ENCODE measurements at regions not wholly inside any gene's neighbourhood (a gene's known extent, or its start where the extent isn't known, plus 50 kb on each side); places are given as distances from the start of the nearest gene placed in this dataset.
A peak's percentile ranks its signal among the peaks of the same experiment; 100 is the strongest.
"Not testable (repeated sequence)": the region's sequence is repeated elsewhere in the genome, so short reads cannot be mapped to it uniquely, and the experiment has no call there.

DNA sequence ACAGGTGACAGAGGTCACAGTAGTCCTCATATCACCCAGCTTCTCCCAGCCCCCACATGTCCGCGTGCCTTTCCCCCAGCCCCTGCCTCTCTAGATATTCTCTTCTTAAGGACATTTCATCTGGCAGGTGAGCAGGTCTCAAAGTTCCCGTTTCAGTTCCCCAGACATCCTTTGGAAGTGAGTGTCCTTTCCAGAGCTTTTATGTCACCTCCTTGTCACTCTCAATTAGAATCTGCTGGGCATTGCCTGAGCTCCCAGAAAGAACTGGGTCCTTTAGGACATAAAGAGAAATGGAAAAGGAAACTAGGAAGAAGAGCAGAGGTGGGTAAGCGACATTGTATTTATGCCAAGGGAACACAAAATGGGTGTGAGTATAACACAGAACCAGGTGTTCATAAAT, 66.9 kb upstream of the CEP85L start:
- H3K9me3 Mint-ChIP-seq, result no peaks in the 10 kb centered on the region
- peaks cover 6% of the 10 kb centered on the region for H3K27me3 Mint-ChIP-seq (ENCODE audit: low read depth, poor library complexity)
- peaks cover 17% of the 10 kb centered on the region for H3K4me1 Mint-ChIP-seq
- no peak overlapping the region for H3K4me3 Mint-ChIP-seq
- H3K36me3 Mint-ChIP-seq (ENCODE audit: low read depth), result no peaks in the 10 kb centered on the region
- TF ChIP-seq, protein P1, sequence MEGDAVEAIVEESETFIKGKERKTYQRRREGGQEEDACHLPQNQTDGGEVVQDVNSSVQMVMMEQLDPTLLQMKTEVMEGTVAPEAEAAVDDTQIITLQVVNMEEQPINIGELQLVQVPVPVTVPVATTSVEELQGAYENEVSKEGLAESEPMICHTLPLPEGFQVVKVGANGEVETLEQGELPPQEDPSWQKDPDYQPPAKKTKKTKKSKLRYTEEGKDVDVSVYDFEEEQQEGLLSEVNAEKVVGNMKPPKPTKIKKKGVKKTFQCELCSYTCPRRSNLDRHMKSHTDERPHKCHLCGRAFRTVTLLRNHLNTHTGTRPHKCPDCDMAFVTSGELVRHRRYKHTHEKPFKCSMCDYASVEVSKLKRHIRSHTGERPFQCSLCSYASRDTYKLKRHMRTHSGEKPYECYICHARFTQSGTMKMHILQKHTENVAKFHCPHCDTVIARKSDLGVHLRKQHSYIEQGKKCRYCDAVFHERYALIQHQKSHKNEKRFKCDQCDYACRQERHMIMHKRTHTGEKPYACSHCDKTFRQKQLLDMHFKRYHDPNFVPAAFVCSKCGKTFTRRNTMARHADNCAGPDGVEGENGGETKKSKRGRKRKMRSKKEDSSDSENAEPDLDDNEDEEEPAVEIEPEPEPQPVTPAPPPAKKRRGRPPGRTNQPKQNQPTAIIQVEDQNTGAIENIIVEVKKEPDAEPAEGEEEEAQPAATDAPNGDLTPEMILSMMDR (IDR thresholded peaks at IDR 0.05), result no peak
- DNase-seq, result no peak
- peak overlapping the region; percentile 5 for H3K27ac Mint-ChIP-seq

DNA sequence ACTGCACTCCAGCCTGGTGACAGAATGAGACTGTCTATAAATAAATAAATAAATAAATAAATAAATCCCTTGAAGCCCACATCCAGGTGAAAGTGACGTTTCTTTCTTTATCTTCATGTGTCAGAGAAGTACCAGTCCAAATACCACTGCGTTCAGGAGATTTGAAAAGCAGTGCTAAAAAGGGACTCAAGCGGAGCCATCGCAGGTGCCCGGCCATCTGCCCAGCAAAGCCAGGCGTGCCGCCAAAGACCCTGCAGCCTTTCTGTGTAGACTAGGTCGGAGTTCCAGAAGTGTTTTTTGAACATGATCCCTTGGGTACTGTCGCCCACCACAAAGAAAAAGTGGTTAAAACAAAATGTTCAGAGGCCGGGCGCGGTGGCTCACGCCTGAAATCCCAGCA, 65.7 kb upstream of the CEP85L start:
- Mint-ChIP-seq H3K4me3 (no peak overlapping the region), H3K9me3 (no peaks in the 10 kb centered on the region), H3K4me1 (peaks cover 17% of the 10 kb centered on the region), H3K36me3 (ENCODE audit: low read depth) (no peaks in the 10 kb centered on the region), H3K27ac (no peak overlapping the region), H3K27me3 (ENCODE audit: low read depth, poor library complexity) (peaks cover 9% of the 10 kb centered on the region)
- TF ChIP-seq, protein P1 (IDR thresholded peaks at IDR 0.05), result no peak
- no peak for DNase-seq

DNA sequence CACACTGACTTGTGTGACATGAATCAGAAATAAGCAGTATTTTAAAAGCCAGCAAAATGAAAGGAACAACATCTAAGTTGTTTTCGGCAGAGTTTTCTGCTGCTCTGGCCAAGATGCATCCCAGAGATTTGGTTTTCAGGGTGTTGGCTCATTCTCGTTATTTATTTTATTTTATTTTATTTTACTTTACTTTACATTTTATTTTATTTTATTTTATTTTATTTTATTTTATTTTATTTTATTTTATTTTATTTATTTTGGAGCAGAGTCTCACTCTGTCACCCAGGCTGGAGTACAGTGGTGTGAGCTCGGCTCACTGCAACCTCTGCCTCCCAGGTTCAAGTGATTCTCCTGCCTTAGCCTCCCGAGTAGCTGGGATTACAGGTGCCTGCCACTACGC, 64.5 kb upstream of the CEP85L start:
- not testable (repeated sequence) for DNase-seq; H3K27ac Mint-ChIP-seq; H3K36me3 Mint-ChIP-seq (ENCODE audit: low read depth); H3K27me3 Mint-ChIP-seq (ENCODE audit: low read depth, poor library complexity); H3K4me3 Mint-ChIP-seq; H3K9me3 Mint-ChIP-seq
- H3K4me1 Mint-ChIP-seq, result peaks cover 17% of the 10 kb centered on the region

DNA sequence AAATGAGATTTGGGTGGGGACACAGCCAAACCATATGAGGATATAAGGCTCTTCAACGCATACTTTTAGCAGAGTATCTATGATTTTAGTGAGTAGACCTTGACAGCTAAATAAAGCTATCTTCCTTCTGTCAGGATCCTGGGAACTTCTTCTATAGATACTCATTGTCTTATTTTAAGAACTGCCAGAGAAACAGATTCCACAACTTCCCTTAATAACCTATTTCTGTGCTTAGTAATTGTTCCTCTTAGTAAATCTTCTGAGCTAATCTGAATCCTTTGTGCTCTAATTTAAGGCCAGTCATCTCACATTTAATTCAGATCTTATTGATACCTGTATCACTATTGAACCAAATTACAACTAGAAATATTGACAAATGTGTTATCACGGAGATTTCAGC, 64.0 kb upstream of the CEP85L start:
- TF ChIP-seq, protein P1 (IDR thresholded peaks at IDR 0.05), result no peak
- no peak for DNase-seq
- Mint-ChIP-seq H3K27me3 (ENCODE audit: low read depth, poor library complexity) (peaks cover 3% of the 10 kb centered on the region), H3K4me3 (no peak overlapping the region), H3K27ac (no peak overlapping the region), H3K4me1 (peaks cover 15% of the 10 kb centered on the region), H3K9me3 (no peaks in the 10 kb centered on the region), H3K36me3 (ENCODE audit: low read depth) (no peaks in the 10 kb centered on the region)

DNA sequence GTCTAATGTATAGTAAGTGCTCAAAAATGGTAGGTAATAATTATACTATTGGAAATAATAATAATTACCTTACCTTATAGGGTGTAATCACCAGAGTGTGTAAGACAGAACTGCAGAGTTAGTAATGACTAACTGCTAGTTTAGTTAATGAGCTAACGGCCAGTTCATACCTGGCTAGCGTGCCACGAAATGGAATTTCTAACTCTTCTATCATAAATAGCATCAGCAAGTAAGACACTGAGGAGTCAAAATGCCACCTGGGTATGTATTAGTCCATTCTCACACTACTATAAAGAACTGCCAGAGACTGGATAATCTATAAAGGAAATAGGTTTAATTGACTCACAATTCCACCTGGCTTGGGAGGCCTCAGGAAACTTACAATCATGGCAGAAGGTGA, 63.4 kb upstream of the CEP85L start:
- no peak overlapping the region for H3K27ac Mint-ChIP-seq
- DNase-seq, result no peak
- H3K36me3 Mint-ChIP-seq (ENCODE audit: low read depth), result no peaks in the 10 kb centered on the region
- no peak overlapping the region for H3K4me3 Mint-ChIP-seq
- TF ChIP-seq, protein P1 (IDR thresholded peaks at IDR 0.05), result no peak
- H3K4me1 Mint-ChIP-seq, result peaks cover 15% of the 10 kb centered on the region
- H3K9me3 Mint-ChIP-seq, result no peaks in the 10 kb centered on the region
- H3K27me3 Mint-ChIP-seq (ENCODE audit: low read depth, poor library complexity), result peaks cover 3% of the 10 kb centered on the region

DNA sequence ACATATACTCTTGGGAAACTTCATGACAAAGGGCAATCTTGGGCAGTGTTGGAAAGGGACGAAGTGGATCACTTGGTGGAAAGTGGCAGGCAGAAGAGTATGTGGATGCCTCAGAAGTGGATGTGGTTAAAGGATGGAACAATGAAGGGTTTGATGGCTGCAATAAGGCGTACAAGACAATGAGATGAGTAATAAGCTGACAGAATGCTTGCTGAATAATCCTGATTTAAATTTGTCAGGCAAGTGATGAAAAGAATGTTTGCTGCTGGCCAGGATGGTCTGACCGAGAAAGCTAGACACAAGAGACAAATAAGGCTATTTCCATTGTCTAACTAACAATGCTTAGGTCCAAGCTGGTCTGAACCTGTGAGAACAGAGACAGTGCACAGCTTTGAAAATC, 61.6 kb upstream of the CEP85L start:
- Mint-ChIP-seq H3K27ac (no peak overlapping the region), H3K4me3 (no peak overlapping the region), H3K4me1 (peaks cover 23% of the 10 kb centered on the region), H3K36me3 (ENCODE audit: low read depth) (no peaks in the 10 kb centered on the region), H3K27me3 (ENCODE audit: low read depth, poor library complexity) (peaks cover 3% of the 10 kb centered on the region), H3K9me3 (no peaks in the 10 kb centered on the region)
- TF ChIP-seq, protein P1 (IDR thresholded peaks at IDR 0.05), result no peak
- DNase-seq, result no peak
